HG02759 (cell line): ENCODE measurements at regions not wholly inside any gene's neighbourhood (a gene's known extent, or its start where the extent isn't known, plus 50 kb on each side); places are given as distances from the start of the nearest gene placed in this dataset.
A peak's percentile ranks its signal among the peaks of the same experiment; 100 is the strongest.
"Not testable (repeated sequence)": the region's sequence is repeated elsewhere in the genome, so short reads cannot be mapped to it uniquely, and the experiment has no call there.

ENCODE experiments used
- ATAC-seq: cut with Tn5 transposase; IDR thresholded peaks from one replicate; pipeline ENCODE4 v1.9.1; 2021; ENCODE audit warnings: mild to moderate bottlenecking, moderate library complexity; ENCODE audit not compliant: unreplicated experiment

DNA sequence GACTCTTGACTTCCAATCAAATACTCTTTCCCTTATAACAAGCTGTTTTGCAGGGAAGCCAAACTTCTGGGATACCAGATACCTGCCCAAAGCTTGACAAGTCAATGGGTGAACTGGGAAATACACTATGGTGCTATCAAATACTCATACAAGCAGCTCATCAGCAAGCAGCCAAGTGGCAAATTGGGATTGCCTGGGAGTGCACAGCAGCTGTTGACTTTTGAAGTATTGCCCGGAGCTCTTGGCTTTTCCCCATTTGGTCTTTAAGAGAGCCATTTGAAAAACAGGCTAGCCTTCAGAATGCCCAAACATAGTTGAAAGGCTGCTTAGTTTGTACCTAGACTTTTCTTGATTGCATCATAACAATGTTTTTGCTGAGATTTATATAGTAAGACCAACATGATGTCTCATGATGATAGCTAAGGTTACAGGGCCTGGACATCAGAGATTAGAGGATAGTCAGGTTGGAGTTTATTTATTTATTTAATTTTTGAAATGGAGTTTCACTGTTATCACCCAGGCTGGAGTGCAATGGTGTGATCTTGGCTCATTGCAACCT, 210.1 kb upstream of the ZNF608 start:
- ATAC-seq, result no peak

DNA sequence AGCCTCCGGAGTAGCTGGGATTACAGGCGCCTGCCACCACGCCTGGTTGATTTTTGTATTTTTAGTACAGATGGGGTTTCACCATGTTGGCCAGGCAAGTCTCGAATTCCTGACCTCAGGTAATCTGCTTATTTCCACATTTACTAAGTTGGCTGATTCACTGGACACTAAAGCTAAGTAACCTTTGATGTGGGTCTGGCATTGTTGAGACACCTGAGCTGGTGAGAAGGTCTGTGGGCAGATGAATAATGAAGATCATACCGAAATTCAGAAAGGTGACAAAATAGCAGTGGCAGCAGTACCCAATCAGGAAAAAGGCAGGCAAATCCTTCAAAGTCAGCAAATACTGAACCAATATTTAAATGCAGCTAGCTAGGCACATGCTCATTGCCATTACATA, 210.6 kb upstream of the ZNF608 start:
- ATAC-seq, result no peak

DNA sequence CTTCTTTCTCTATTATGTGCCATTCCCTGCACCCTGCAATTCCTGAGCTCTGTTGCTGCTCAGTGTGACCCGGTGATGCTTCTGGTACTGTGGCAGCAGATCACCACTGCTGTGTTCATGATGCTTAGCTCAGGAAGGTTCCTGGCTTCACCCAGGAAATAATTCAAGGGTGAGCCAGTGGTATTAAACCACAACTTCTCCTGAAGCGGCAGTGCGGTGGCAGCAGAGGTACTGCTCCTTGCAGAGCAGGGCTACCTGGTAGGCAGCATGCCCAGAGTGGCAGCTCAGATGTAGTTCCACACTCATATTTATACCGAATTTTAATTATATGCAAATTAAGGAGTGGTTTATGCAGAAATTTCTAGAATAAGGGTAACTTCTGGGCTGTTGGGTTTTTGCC, 213.8 kb upstream of the ZNF608 start:
- ATAC-seq, result no peak

DNA sequence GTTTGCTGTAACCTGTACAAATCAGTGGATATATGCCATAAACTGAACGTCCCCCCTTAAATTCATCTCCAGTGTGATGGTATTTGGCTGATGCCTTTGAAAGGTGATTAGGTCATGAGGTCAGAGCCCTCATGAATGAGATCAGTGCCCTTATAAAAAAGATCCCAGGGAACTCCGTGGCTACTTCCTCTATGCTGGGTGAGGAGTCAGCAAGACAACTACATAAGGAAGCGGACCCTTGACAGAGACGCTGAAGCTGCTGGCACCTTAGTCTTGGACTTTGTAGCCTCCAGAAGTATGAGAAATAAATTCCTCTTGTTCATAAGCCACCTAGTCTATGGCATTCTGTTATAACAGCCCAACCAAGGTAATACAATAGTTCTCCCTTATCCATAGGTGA, 215.1 kb upstream of the ZNF608 start:
- no peak for ATAC-seq

DNA sequence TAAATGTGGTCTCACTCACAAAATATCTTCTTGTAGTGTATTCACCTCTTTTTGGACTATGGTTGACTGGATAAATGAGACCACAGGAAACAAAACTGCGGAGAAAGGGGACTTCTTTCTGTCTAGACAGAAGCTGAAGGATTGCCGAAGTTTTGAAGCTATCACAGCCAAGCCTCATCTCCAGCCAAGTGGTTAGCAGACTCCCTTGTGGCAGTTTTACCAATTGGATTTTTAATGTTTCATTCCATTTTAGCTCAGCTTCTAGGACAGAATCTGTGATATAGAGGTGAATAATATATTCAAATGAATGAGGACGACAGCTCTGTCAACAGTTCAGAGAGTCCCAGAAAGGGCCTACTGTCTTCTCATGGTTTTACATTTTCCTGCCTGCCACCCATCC, 215.7 kb upstream of the ZNF608 start:
- no peak for ATAC-seq

DNA sequence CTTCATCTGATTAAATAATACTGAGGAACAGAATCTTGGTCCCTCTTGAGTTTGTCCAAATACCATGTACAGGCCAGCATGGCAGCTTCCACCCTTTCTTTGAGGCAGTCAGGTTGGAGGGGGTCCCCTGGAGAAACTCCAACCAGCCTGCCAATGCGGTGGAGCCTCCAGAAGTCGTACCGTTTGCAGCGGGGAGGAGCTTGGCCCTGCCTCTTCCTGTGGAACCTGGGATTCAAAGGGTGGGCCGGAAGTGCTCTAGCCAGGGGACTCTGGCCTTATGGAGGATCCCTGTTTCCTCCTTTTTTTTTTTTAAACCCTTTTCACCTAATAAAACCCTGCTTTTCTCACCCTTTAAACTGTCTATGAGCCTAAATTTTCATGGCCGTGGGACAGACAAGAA, 216.3 kb upstream of the ZNF608 start:
- no peak for ATAC-seq

DNA sequence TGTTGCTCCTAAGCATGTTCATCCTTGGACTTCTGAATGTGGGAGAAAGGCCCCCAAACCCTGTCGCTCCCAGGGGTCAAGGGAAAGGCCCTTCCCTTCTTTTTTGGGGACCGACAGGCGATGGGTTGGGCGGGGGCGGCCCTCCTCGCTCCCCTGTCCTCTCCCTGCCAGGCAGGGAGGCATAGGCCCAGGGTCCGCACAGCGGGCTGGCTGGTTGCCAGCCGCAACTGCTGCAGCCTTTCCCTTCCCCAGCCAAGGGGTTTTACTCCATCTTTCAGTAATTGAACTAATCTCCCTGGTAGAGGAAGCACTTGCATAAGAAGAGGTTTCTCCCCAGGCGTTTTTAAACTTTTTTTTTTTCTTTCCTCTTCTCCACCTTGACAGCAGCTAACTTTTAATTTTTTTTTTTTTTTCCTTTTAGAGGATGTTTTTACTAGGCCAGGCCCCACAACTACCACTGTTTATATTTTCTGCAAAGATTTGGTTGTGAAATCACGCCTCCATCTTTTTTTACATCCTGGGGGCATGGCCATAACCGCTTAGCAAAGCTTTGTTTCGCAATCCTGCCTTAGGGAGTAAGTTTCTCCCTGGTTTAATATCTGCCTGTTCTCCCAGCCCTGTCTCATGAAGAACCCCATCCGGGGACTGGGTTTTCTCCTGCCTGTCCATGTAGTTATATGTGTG, 216.9 kb upstream of the ZNF608 start:
- no peak for ATAC-seq

DNA sequence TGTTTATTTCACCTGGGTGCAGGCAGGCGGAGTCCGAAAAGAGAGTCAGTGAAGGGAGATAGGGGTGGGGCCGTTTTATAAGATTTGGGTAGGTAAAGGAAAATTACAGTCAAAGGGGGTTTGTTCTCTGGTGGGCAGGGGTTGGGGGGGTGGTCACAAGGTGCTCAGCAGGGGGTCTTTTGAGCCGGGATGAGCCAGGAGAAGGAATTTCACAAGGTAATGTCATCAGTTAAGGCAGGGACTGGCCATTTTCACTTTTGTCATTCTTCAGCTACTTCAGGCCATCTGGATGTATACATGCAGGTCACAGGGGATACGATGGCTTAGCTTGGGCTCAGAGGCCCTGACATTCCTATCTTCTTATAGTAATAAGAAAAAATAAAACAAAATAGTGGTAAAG, 220.3 kb upstream of the ZNF608 start:
- not testable (repeated sequence) for ATAC-seq

DNA sequence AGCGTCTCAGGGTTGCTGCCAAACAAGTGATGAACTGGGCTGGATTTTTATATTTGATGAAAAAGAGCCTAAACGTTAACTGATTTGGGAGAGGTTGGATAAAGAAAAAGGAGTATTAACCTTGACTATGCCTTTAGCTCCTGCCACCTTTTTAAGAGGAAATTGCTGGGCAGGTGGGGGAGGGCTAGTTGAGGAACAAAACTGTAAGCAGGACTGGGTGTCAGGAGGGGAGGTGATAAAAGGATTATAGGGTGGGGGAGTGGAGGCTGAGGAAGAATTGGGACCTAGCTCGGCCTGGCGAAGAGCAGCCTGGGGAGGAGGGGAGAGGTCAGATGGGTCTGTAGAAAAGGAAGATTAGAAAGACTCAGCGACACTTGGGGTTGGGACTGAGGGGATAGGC, 223.9 kb upstream of the ZNF608 start:
- ATAC-seq, result not testable (repeated sequence)

DNA sequence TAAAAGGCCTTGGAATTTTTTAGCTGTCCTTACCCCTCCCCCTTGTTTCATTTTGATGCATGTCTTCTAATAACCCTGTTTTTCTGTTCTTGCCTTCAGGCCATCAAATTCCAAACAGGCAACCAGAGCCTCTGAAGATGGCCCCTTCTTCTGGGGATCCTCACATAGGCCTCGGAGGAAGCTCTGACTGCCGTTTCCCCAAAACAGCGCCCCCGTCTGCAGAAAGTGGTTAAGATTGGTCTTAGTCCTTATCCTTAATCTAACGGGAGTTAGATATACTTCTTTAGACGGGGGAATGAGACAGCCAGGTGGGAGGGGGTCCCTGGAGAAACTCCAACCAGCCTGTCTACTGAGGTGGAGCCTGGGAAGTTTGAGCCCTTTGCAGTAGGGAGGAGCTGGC, 226.3 kb upstream of the ZNF608 start:
- no peak for ATAC-seq

DNA sequence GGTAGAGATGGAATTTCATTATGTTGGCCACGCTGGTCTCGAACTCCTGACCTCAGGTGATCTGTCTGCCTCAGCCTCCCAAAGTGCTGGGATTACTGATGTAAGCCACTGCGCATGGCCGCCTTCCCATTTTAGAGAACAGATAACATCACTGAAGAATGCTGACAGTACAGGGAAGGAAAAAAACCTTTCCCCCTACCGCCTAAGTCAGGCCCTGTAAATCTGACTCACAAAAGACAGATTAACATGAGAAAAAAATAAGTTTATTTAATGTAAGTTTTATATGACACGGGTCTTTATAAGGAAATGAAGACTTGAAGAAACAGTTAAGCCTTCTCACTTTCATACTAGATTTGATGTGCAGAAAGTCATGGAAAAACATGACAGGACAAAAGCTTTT, 227.2 kb upstream of the ZNF608 start:
- ATAC-seq, result no peak

DNA sequence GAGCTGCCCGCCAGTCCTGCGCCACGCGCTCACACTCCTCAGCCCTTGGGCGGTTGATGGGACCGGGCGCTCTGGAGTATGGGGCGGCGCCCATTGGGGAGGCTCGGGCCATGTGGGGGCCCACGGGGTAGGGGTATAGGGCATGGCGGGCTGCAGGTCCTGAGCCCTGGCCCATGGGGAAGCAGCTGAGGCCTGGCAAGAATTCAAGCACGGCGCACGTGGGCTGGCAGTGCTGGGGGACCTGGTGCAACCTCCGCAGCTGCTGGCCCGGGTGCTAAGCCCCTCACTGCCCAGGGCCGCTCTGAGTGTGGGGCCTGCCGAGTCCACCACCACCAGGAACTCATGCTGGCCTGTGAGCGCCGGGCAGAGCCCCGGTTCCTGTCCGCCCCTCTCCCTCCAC, 229.6 kb upstream of the ZNF608 start:
- no peak for ATAC-seq

DNA sequence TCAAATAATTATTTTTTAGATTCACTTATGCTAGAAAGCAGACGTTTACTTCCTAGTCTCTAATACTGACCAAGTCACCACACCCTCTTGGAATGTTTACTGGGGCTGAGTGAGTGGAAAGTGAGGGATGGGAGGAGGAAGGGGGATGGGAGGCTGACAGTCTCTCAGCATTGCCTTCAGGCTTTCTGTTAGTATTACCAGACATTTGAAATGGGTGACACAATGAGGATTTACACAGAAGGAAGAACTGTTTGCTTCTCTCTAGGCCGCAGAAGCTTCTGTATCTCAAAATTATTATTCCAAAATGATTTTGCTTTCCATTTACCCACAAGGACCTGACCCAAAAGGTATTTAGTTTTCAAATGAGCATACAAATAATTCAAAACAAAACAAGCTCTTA, 232.8 kb upstream of the ZNF608 start:
- no peak for ATAC-seq

DNA sequence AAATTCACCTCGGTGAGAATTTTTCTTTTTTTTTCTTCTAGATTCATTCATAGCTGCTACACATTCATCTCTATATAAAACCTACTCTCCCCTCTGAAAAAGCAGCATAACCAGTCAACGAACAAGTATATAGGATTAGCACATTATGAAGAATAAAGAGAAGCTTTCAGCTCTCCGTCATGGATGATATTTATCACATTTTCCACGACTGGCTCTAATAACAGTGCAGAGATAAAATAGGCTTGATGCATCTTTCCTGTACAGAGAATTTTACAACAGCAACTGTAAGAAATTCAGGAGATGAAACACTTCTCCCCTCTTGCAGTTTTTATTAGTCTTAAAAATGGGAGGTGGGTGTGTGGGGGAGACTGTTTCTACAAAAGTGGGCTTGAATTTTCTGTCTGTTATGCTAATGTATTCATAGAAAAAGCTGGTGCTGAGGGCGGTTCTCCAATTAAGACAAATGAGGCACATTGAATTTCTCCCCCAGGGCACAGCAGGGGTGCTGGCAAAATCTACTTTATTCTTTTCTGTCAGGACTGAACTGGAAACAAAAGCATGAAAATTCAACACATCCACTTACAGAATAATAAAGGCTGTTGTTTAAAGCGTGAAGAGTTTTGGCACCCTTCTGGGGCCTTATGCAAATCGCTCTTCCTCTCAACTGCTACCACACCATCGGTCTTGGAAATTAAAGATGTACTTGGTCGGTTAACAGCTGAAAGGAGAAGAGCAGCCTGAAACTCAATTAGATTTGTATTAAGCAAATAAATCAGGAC, 233.9 kb upstream of the ZNF608 start:
- peak; percentile 93 for ATAC-seq

DNA sequence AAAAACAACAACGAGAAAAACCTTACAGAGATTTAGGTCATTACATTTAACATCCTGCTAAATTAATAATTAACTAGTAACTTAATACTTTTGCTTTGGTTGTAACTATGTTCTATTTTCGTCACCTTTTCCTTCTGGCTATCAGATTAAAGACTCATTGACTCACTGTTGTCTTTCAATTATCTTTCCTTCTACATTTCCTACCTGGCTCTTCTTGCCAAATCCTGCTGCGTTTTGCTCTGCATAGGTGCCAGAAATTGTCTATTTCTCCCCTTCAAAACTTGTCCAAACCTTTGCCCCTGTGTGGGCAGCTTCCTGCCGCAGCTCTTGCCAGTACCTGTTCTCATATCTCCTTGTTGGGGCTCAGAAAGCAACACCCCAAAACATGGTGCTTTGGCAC, 235.5 kb upstream of the ZNF608 start:
- ATAC-seq, result no peak

DNA sequence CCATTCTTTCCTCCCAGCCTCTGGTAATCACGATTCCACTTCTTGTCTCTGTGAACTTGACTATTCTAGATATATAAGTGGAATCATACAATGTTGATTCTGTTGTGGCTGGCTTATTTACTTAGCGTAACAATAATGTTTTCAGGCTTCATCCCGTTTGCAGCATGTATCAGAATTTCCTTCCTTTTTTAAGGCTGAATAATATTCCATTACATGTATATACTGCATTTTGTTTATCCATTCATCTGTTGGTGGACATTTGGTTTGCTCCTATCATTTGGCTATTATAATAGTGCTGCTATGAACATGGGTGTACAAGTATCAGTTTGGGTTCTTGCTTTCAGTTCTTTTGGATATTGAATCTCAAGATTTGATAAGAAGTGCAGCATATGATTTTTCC, 239.7 kb upstream of the ZNF608 start:
- no peak for ATAC-seq

DNA sequence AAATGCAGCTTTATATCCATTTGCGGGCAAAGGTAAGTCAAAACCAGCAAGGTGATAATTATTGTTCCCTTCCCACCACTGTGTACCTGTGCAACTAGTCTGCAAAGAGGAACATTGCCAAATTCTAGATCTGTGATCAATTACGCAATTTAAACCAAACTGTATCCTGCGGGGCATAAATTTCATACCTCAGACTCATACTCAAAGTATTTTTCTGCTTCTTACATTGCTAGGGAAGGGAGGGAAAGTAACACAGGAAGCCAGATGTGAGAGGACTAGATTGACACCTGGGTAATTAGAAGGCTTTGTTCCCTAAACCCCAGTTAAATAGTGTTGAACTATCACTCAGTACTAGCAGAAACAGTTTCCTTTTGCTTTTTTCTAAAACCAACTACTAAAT, 240.2 kb upstream of the ZNF608 start:
- ATAC-seq, result no peak

DNA sequence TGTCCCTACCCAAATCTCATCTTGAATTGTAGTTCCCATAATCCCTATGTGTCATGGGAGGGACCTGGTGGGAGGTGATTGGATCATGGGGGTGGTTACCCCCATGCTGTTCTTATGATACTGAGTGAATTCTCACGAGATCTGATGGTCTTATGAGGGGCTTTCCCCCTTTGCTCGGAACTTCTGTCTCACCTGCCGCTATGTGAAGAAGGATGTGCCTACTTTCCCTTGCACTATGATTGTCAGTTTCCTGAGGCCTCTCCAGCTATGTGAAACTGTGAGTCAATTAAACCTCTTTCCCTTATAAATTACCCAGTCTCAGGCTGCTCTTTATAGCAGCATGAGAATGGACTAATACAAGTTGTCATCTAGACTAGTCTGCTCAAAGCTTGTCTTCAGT, 241.3 kb upstream of the ZNF608 start:
- not testable (repeated sequence) for ATAC-seq

DNA sequence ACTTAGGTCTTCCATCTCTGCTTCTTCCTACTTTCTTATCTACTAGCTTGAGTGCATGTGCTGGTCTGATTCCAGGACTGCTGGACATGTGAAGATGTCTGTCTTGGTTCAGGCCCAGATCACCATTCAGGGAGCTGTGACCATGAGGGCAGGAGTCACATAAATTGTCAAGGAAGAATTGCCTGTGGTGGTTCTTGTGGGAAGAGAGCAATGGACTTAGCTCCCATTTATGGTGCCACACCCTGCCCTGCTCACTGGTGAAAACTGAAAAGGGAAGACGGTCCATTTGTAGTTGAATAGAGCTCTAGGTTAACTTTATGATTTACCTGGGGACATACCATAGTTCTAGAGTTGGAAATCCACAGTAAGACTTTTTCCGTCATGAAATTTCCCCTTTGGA, 244.3 kb upstream of the ZNF608 start:
- no peak for ATAC-seq

DNA sequence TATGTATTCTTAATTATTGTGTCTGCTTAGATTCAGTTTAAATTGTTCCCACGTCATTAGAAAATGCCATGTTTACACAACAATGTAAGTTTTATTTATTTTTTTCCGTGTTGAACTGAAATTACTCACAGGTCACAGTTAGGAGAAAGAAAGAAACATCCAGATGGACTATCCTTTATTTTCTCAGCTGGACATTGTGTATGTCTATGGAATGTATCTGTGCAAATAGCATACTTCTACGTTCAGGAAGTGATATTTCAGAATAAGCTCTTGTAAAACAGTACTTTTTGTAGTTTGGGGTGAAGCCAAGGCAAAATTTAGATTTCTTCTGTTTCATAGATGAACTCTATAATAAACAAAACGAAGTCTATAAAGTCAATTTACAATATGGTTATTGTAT, 249.0 kb upstream of the ZNF608 start:
- ATAC-seq, result no peak

DNA sequence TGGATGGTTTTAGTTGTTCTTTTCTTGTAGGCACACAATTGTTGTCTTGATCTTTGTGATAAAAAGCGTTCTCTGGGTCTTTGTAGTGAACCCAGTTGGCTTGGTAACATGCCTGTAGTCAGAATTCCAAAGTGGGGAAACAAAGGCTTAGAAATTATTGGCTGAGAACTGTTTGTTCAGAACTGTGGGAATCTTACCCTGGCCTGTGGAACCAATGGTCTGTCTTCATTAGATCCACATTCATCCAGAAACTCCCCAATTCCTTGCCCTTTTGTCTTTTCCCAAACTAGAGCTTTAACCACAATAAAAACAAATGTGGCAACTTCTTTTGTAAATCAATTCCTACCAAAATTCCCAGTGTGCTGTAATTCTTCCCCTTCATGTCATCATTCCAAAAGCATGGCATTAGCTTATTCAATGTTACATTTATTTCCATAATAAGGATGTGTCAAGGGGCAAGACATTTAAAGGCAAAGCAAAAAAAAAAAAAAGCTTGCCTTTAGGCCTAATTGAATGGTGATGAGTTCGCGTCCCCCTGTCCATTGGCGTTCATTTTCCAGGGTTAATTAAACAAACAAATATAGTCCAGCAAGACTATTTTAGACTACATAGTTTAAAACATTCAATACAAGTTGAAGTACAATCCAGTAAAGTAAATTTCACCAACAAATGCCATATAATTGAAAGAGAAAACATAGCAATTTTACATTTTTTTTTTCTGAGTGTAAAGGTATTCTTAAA, 249.8 kb upstream of the ZNF608 start:
- no peak for ATAC-seq

DNA sequence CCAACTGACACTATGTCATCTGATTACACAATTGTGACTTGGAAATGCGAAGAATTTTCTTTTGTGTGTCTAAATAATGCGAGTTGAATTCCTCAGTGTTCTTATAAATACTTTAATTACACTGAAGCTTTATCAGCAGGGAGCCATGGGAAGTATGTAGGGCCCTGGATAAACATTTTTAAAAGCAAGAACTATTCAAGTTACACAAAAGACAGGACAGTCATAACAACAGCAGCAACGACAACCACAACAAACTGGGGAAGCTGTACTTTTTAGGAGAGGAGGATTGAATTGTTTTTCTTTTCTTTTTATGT, 250.3 kb upstream of the ZNF608 start:
- ATAC-seq, result no peak
